Esophagus muscularis mucosa (tissue), 3 donors: ENCODE measurements at regions not wholly inside any gene's neighbourhood (a gene's known extent, or its start where the extent isn't known, plus 50 kb on each side); places are given as distances from the start of the nearest gene placed in this dataset.

Source experiments
- CTCF ChIP-seq, 3 experiments: fragments of 200-600 bp in 2 of 3; fragments of 450-650 bp in 1 of 3; sonication (generic) in 2 of 3; IDR thresholded peaks; one replicate each; pipeline ENCODE4 v1.5.1; 2017 to 2019; ENCODE audit warnings: antibody characterized with exemption in 3 of 3, mild to moderate bottlenecking in 2 of 3, moderate library complexity in 1 of 3
- POLR2A ChIP-seq: fragments of 450-650 bp; IDR thresholded peaks from one replicate; pipeline ENCODE4 v1.6.1; 2017; ENCODE audit warnings: antibody characterized with exemption, moderate library complexity, mild to moderate bottlenecking, low read depth
- POLR2AphosphoS5 ChIP-seq, 2 donors: sonication (generic); formaldehyde crosslinking; IDR thresholded peaks; one replicate each; pipeline ENCODE4 v1.6.1; 2017; ENCODE audit warnings: antibody characterized with exemption in 2 of 2

GRCh38 chr6:117018771-117019170, 141.7 kb downstream of the RFX6 start:
- TF ChIP-seq CTCF (IDR thresholded peaks at IDR 0.05), result no peak
- no peak for TF ChIP-seq POLR2A
- no peak for TF ChIP-seq POLR2AphosphoS5 (IDR thresholded peaks at IDR 0.05)
